Ishikawa (cell line): ENCODE measurements at regions not wholly inside any gene's neighbourhood (a gene's known extent, or its start where the extent isn't known, plus 50 kb on each side); places are given as distances from the start of the nearest gene placed in this dataset.

ENCODE experiments used
- CREB1 ChIP-seq: IDR thresholded peaks from 2 replicates; pipeline ENCODE4 v1.6.1; 2012; ENCODE audit warnings: low read depth
- EP300 ChIP-seq: IDR thresholded peaks from 2 replicates; pipeline ENCODE4 v1.6.1; 2012; ENCODE audit warnings: borderline replicate concordance
- NFIC ChIP-seq: IDR thresholded peaks from 2 replicates; pipeline ENCODE4 v1.6.1; 2012
- TAF1 ChIP-seq: IDR thresholded peaks from 2 replicates; pipeline ENCODE4 v1.6.1; 2012; ENCODE audit warnings: low read depth, mild to moderate bottlenecking
- TEAD4 ChIP-seq: IDR thresholded peaks from 2 replicates; pipeline ENCODE4 v1.6.1; 2012

DNA sequence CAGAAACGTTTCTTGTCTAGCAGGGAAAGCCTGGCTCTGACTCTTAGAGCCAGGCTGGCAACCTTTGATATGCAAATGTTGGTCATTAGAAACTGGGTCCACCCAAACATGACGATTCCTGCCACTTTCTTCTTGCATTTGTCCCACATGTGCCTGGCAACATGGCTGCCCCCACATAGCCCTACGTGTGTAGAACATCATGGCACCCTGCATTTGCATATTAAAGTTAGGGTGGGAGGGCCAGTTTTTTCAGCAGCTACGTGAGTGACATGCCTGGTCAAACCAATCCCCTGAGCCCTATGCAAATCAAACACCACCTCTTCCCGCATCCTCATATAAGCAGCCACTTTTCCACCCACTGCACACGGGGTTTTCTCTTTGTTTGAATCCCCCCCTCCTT lies 95.0 kb downstream of the LIG4 start:
- no peak for TF ChIP-seq CREB1
- no peak for TF ChIP-seq NFIC
- no peak for TF ChIP-seq EP300
- TF ChIP-seq TEAD4 = no peak
- no peak for TF ChIP-seq TAF1
